ENCODE measurements at regions not wholly inside any gene's neighbourhood (a gene's known extent, or its start where the extent isn't known, plus 50 kb on each side); places are given as distances from the start of the nearest gene placed in this dataset.
A peak's percentile ranks its signal among the peaks of the same experiment; 100 is the strongest.

DNA sequence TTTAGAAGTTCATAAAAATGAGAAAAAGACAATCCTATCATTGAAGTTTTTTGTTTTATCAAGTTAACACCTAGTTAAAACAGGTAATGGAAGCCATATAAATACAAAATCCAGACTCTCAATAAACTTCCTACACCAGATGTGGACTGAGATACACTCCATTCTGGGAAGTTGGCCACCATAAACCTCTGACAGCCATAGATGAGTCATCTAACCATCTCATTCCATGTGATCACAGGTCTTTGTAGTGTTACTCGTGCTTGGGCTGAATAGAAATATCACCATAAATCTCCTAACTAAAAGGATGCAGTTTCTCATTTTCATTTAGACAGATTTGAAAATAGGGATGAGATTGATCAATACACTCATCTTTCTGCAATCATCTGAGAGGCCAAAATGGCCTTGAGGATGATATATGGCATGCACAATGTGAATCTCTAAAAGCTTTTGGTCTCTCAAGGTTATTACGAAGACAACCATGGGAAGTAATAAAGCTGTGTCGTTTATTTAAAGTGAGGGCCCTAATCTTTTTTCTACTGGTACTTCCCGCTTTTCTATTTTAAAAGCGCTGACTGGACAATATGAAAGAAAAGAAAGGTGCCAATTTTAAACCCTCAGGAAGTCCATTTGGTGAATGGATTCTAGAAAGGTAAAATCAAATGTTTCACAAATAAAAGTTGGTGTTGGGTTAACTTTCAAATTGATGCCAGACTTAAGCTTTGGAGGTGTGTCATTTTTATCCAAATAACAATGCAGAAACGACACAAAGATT is 155.5 kb downstream of the POLR2M start:
- TF ChIP-seq, protein P1, sequence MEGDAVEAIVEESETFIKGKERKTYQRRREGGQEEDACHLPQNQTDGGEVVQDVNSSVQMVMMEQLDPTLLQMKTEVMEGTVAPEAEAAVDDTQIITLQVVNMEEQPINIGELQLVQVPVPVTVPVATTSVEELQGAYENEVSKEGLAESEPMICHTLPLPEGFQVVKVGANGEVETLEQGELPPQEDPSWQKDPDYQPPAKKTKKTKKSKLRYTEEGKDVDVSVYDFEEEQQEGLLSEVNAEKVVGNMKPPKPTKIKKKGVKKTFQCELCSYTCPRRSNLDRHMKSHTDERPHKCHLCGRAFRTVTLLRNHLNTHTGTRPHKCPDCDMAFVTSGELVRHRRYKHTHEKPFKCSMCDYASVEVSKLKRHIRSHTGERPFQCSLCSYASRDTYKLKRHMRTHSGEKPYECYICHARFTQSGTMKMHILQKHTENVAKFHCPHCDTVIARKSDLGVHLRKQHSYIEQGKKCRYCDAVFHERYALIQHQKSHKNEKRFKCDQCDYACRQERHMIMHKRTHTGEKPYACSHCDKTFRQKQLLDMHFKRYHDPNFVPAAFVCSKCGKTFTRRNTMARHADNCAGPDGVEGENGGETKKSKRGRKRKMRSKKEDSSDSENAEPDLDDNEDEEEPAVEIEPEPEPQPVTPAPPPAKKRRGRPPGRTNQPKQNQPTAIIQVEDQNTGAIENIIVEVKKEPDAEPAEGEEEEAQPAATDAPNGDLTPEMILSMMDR (IDR thresholded peaks at IDR 0.05; ENCODE audit: insufficient read depth, low read length, poor library complexity, severe bottlenecking), result no peak
- DNase-seq (ENCODE audit: low read depth), result peak; percentile 31
- H3K36me3 ChIP-seq (ENCODE audit: control insufficient read depth, insufficient read depth, low read length), result no peaks in the 10 kb centered on the region
- no peaks in the 10 kb centered on the region for H3K27me3 ChIP-seq (ENCODE audit: control insufficient read depth, insufficient read depth, low read length)
- H3K4me3 ChIP-seq (ENCODE audit: low read depth, low read length), result no peak overlapping the region

GRCh38 chr15:57862761-57863160 is 156.2 kb downstream of the POLR2M start:
- DNase-seq (ENCODE audit: low read depth), result no peak
- TF ChIP-seq, protein P1 (IDR thresholded peaks at IDR 0.05; ENCODE audit: insufficient read depth, low read length, poor library complexity, severe bottlenecking), result no peak
- Histone ChIP-seq H3K27me3 (ENCODE audit: control insufficient read depth, insufficient read depth, low read length) (no peaks in the 10 kb centered on the region), H3K4me3 (ENCODE audit: low read depth, low read length) (no peak overlapping the region), H3K36me3 (ENCODE audit: control insufficient read depth, insufficient read depth, low read length) (no peaks in the 10 kb centered on the region)

GRCh38 chr15:57865294-57865693 is 158.8 kb downstream of the POLR2M start:
- no peak overlapping the region for H3K4me3 ChIP-seq (ENCODE audit: low read depth, low read length)
- TF ChIP-seq, protein P1 (IDR thresholded peaks at IDR 0.05; ENCODE audit: insufficient read depth, low read length, poor library complexity, severe bottlenecking), result peak; percentile 31
- H3K36me3 ChIP-seq (ENCODE audit: control insufficient read depth, insufficient read depth, low read length), result no peaks in the 10 kb centered on the region
- no peaks in the 10 kb centered on the region for H3K27me3 ChIP-seq (ENCODE audit: control insufficient read depth, insufficient read depth, low read length)
- no peak for DNase-seq (ENCODE audit: low read depth)

DNA sequence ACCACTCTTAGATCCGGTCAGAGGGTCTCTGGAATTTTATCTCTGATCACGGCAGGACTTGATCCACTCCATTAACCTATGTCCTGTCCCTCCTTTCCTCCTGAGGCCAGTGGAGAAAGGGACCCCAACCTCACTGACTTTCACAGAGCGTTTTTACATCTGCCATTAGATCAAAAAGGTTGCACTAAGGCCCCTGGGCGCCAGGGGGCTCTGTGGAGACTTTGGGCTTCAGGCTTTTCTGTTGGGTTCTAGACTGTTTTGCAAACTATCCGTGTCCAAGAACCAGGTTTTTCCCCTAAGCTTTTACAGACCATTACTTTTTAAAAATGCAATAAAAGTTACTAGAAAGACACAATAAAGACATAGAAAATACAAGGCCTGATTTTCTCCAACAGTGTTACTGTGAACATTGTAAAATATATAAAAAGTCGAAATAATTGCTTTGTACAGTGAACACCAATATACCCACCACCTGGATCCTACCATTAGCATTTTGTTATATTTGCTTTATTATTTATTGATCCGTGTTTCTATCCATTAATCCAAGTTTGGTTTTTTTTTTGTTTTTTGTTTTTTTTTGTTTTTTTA is 159.7 kb downstream of the POLR2M start:
- Histone ChIP-seq H3K4me3 (ENCODE audit: low read depth, low read length) (no peak overlapping the region), H3K27me3 (ENCODE audit: control insufficient read depth, insufficient read depth, low read length) (no peaks in the 10 kb centered on the region), H3K36me3 (ENCODE audit: control insufficient read depth, insufficient read depth, low read length) (no peaks in the 10 kb centered on the region)
- no peak for DNase-seq (ENCODE audit: low read depth)
- TF ChIP-seq, protein P1 (IDR thresholded peaks at IDR 0.05; ENCODE audit: insufficient read depth, low read length, poor library complexity, severe bottlenecking), result peak; percentile 90

- Histone ChIP-seq H3K27me3 (ENCODE audit: control insufficient read depth, insufficient read depth, low read length) (no peaks in the 10 kb centered on the region), H3K4me3 (ENCODE audit: low read depth, low read length) (no peak overlapping the region), H3K36me3 (ENCODE audit: control insufficient read depth, insufficient read depth, low read length) (no peaks in the 10 kb centered on the region)
- DNase-seq (ENCODE audit: low read depth), result no peak
- TF ChIP-seq, protein P1 (IDR thresholded peaks at IDR 0.05; ENCODE audit: insufficient read depth, low read length, poor library complexity, severe bottlenecking), result no peak
Measured at GRCh38 chr15:57867970-57868798, 161.7 kb downstream of the POLR2M start.
